AG09319 (cell line): ENCODE measurements at regions not wholly inside any gene's neighbourhood (a gene's known extent, or its start where the extent isn't known, plus 50 kb on each side); places are given as distances from the start of the nearest gene placed in this dataset.

Experiments used
- DNase-seq: peaks from one replicate; pipeline ENCODE4 v3.0.0-alpha.2; 2010; ENCODE audit warnings: low read depth; ENCODE audit errors: extremely low read depth
- TF ChIP-seq, protein P1 (sequence below): IDR thresholded peaks from 2 replicates; pipeline ENCODE4 v1.5.1; 2011; ENCODE audit warnings: low read depth, mild to moderate bottlenecking, inconsistent platforms, low read length, moderate library complexity

DNA sequence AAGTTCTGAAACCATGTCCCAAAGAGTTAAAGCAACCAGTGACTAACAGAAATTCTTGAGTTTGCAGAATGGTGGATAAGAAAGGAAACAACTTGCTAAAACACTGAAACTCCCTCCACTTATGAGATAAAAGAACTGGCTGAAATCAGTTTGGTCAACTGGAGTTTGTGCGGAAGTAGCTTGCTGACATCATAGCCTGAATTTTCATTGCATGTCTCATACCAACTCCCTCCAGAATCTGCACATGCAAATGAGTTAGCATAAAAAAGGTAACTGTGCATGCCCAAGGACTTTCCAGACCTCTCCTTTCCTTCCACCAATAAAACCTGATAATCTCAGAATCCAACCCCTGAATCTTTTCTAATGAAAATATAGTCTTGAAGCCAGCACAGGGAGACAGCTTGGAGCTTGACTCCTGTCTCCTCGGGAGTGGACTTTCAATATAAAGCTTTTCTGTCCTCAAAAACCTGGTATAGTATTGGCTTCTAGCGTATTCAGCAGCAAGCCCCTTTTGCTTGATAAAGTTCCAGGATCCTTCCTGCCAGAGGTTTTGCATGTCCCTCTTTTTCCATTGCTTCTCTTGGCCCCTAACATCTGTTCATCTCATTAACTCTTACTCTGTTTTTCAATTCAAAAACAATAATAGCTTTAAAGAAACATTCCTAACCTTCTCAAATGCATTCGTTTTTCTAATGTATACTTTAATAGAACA is 785.8 kb upstream of the ADGRL4 start:
- TF ChIP-seq, protein P1, sequence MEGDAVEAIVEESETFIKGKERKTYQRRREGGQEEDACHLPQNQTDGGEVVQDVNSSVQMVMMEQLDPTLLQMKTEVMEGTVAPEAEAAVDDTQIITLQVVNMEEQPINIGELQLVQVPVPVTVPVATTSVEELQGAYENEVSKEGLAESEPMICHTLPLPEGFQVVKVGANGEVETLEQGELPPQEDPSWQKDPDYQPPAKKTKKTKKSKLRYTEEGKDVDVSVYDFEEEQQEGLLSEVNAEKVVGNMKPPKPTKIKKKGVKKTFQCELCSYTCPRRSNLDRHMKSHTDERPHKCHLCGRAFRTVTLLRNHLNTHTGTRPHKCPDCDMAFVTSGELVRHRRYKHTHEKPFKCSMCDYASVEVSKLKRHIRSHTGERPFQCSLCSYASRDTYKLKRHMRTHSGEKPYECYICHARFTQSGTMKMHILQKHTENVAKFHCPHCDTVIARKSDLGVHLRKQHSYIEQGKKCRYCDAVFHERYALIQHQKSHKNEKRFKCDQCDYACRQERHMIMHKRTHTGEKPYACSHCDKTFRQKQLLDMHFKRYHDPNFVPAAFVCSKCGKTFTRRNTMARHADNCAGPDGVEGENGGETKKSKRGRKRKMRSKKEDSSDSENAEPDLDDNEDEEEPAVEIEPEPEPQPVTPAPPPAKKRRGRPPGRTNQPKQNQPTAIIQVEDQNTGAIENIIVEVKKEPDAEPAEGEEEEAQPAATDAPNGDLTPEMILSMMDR, result no peak
- DNase-seq, result no peak

DNA sequence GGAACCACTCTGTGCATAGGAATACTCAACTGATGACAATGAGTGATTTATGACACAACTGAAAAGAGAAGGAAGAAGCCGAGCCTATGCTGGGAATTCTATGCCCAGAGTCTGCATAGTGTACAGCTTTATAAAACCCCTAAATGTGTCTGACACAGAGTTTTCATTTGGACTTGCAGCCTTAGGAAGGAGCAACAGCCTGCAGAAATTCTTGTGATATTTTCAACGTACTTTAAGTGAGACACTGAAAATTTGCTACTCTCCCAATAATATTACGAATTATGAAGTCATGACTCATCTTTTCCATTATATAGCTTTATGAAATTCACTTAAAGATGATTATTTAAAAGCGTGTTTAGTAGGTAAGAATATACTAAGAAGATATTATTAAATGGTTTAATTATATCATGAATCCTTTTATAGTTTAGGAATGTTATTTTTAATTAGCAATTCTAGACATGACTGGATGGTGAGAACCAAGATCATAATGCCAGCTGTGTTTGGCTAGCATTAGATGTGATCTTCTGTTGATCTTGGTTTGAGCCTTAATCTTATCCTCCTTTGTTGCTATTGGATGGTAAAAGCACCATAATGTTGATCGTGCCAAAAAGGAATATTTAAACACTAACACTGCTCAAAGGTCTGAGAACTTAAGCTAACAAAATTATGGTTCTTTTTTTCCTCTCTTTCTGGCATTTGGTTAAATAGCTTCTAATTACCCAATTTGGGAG is 785.1 kb upstream of the ADGRL4 start:
- TF ChIP-seq, protein P1, result no peak
- DNase-seq, result no peak

DNA sequence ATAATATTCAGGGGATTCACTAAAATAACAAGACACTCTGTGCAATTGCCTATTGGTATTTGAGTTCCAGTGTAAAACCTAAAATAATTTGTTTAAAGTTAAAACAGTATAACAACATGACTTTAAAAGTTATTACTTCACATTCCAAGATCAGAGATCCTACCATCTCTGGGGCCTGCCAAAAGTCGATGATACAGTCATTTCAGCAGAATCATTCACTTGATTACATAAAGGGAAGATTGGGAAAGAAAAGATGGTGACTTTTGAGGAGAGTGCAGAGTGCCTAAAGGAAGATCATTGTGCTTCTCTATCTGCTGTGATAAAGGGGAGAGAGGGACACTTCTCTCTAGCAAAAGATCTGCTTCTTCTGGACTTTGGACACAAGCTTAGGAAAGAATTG is 784.4 kb upstream of the ADGRL4 start:
- DNase-seq, result no peak
- TF ChIP-seq, protein P1, result no peak

DNA sequence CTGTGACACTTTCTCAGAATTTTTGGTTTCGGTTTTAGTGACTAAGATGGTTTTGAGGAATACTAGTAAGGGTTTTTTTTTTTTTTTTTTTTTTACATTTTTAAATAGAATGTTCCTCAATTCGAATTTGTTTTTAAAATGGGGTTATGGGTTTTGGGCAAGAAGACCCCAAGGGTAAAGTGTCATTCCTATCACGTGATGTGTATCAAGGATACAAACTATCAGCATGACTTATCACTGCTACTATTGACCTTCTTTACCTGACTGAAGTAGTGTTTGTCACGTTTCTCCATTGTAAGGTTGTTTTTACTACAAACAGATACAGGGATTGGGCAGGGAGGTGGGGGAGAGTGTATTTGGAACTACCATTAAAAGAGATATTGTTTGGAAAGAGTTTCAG is 781.1 kb upstream of the ADGRL4 start:
- TF ChIP-seq, protein P1, result no peak
- DNase-seq, result no peak

DNA sequence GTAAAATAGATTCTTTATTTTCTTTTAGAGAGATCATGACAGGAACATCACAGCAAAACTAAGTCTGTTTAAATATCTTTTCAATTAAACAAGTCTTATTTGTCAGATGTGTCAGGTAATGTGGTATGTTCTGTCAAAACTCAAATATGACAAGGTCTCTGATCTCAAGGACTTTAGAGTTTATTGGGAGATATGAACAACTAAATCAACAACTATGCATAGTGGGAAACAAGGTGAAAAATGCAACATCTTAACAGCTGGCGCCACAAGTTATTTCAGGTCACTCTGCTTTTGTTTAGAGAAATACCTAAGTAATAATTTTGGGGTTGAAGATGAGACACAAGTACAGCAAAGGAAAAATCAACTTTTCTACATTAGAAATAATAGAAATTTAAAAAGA is 779.4 kb upstream of the ADGRL4 start:
- no peak for DNase-seq
- TF ChIP-seq, protein P1, result no peak

DNA sequence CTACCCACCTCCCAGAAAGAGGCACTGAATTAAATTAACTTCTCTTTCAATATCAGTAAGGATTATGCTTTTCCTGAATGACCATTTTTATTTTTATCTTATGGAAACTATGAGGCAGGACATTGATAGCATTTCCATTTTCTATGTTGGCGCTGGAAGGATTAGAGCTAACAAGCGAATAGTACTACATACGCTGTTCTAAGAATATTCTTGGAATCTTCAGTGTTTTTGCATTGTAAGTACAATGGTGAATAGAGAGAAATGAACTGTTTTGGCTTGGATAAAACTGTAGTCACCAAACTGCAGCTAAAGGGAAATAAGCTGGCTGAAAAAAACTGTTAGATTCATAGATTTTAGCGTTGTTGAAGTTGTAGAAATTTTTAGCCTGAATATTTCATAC is 779.0 kb upstream of the ADGRL4 start:
- TF ChIP-seq, protein P1, result no peak

DNA sequence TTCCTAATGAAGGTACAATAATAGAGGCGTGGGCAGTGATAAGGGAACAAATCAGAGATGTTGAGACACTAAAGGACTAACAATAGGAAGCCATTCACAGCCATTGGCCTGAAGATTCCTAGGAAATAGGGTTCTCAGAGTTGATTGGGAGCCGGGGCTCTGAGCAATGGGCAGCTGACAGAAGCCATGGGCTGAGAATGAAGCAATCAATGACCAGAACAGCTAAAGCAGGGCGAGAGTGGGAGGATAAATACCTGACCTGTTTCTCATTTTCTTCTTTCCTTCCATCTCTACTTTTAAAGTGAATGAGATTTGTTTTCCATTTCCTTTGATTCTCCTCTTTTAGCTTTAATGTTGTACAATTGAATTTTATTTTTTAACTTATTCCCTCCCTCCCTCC is 774.7 kb upstream of the ADGRL4 start:
- no peak for DNase-seq
- TF ChIP-seq, protein P1, result no peak

More for the DNA sequence above, 779.0 kb upstream of the ADGRL4 start:
- no peak for DNase-seq
